ENCODE measurements at regions not wholly inside any gene's neighbourhood (a gene's known extent, or its start where the extent isn't known, plus 50 kb on each side); places are given as distances from the start of the nearest gene placed in this dataset.

DNA sequence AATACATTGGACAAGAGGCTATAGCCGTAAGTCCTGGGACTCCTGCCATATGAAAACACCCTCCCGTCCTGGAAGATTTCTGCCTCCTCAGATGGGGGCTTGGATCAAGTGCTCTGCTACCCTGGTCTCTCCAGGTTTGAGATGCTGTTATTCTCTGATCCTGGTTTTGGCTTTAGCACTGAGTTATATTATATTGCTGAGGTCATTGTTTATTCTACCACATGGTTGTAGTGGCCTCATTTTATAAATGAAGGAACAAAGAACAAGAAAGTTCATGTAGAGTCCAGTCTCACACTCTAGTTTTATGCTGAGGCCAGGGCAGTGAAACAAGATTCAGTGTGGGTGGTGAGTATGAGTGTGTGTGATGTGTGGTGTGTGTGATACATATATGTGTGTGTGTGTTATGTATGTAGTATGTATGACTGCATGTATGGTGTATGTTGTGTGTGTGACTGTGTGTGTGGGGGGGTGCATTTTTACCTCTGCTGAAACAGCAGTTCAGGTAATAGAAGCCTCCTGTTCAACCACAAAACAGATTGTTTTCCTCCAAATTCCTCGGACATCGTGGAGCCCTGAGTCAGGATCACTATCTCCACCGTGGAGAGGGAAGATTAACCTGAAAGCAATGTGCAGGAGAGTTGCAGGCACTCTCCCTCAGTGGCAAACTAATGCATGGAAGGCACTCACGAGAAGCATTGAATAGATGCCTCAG lies 80.7 kb downstream of the C7orf25 start:
- intact Hi-C loops (cut with DNase I), result no loop called here
- Histone ChIP-seq H3K4me3 (no peak overlapping the region), H3K36me3 (replicated peaks in 1 of 2; ENCODE audit: insufficient read depth in 1 of 2, low read depth in 2 of 2) (no peaks in the 10 kb centered on the region), H3K9me3 (no peaks in the 10 kb centered on the region), H3K27ac (no peak overlapping the region), H3K27me3 (no peaks in the 10 kb centered on the region), H3K4me1 (no peaks in the 10 kb centered on the region)
- no peak for ATAC-seq
- TF ChIP-seq POLR2A (IDR thresholded peaks at IDR 0.05), result no peak
- TF ChIP-seq, protein P1, sequence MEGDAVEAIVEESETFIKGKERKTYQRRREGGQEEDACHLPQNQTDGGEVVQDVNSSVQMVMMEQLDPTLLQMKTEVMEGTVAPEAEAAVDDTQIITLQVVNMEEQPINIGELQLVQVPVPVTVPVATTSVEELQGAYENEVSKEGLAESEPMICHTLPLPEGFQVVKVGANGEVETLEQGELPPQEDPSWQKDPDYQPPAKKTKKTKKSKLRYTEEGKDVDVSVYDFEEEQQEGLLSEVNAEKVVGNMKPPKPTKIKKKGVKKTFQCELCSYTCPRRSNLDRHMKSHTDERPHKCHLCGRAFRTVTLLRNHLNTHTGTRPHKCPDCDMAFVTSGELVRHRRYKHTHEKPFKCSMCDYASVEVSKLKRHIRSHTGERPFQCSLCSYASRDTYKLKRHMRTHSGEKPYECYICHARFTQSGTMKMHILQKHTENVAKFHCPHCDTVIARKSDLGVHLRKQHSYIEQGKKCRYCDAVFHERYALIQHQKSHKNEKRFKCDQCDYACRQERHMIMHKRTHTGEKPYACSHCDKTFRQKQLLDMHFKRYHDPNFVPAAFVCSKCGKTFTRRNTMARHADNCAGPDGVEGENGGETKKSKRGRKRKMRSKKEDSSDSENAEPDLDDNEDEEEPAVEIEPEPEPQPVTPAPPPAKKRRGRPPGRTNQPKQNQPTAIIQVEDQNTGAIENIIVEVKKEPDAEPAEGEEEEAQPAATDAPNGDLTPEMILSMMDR (IDR thresholded peaks at IDR 0.05), result no peak
- DNase-seq, result no peak
- 35% methylated on average over 6 of the region's 6 CpGs for WGBS, 2 donors

- TF ChIP-seq, protein P1 (IDR thresholded peaks at IDR 0.05), result no peak
- no peak for TF ChIP-seq POLR2A (IDR thresholded peaks at IDR 0.05)
- no peak for DNase-seq
- whole genome bisulfite sequencing, 2 donors, result 81 to 92% methylated on average over 1 of the region's 1 CpG
- H3K27ac ChIP-seq, result no peak overlapping the region
- H3K4me3 ChIP-seq, result no peak overlapping the region
- ATAC-seq, result no peak
- H3K27me3 ChIP-seq, result no peaks in the 10 kb centered on the region
- no peaks in the 10 kb centered on the region for H3K36me3 ChIP-seq (replicated peaks in 1 of 2; ENCODE audit: insufficient read depth in 1 of 2, low read depth in 2 of 2)
- H3K9me3 ChIP-seq, result no peaks in the 10 kb centered on the region
- intact Hi-C loops (cut with DNase I), result no loop called here
- no peaks in the 10 kb centered on the region for H3K4me1 ChIP-seq
These were observed 99.1 kb downstream of the C7orf25 start for GRCh38 chr7:42812779-42813178.

DNA sequence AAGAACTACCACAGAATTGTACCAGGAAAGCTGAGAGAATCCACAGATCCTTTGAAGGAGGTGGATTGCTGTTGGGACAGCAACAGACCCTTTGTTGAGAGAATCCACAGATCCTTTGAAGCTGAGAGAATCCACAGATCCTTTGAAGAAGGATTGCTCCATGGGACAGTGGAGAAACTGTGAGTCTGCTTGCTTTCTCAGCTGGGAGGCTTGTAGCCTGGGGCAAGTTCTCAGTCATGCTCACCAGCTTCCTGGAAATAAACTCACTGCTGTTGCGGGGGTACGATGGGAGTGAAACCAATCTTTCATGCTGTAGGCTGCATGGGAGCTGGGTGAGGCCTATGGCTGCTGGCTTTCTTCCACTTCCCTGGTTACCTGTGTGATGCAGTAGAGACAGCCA lies 106.3 kb downstream of the C7orf25 start:
- H3K4me3 ChIP-seq, result no peak overlapping the region
- ATAC-seq (no peak), DNase-seq (no peak)
- no peaks in the 10 kb centered on the region for H3K36me3 ChIP-seq (replicated peaks in 1 of 2; ENCODE audit: insufficient read depth in 1 of 2, low read depth in 2 of 2)
- H3K9me3 ChIP-seq, result peaks cover 0 to 5% (median 0%) of the 10 kb centered on the region in 3 donors
- no peaks in the 10 kb centered on the region for H3K4me1 ChIP-seq
- 79 to 100% methylated on average over 2 of the region's 2 CpGs for WGBS, 2 donors
- TF ChIP-seq, protein P1 (IDR thresholded peaks at IDR 0.05), result no peak
- TF ChIP-seq POLR2A (IDR thresholded peaks at IDR 0.05), result no peak
- no peaks in the 10 kb centered on the region for H3K27me3 ChIP-seq
- no peak overlapping the region for H3K27ac ChIP-seq
- intact Hi-C loops (cut with DNase I), result no loop called here

DNA sequence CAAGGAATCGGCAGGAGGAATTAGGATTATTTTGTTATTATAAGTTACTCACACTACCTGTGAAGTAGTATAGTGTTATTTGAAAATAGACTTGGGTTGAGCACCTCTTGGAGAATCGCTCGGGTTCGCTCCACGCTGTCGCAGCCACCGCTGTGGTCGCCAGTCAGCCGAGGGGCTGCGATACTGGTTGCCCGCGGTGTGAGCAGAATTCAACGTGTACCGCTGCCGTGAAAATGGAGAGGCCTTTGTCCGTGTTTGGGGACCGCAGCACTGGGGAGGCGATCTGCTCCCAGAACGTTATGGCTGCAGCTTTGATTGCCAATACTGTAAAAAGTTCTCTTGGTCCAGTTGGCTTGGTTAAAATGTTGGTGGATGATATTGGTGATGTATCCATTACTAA lies 117.2 kb downstream of the C7orf25 start:
- no peaks in the 10 kb centered on the region for H3K27me3 ChIP-seq
- WGBS, 2 donors, result 79 to 88% methylated on average over 19 of the region's 19 CpGs
- DNase-seq (no peak), ATAC-seq (no peak)
- no peak overlapping the region for H3K27ac ChIP-seq
- H3K9me3 ChIP-seq, result no peaks in the 10 kb centered on the region
- TF ChIP-seq, protein P1 (IDR thresholded peaks at IDR 0.05), result no peak
- TF ChIP-seq POLR2A (IDR thresholded peaks at IDR 0.05), result no peak
- no peak overlapping the region for H3K4me3 ChIP-seq
- H3K36me3 ChIP-seq (replicated peaks in 1 of 2; ENCODE audit: insufficient read depth in 1 of 2, low read depth in 2 of 2), result no peaks in the 10 kb centered on the region
- intact Hi-C loops (cut with DNase I), result no loop called here
- no peaks in the 10 kb centered on the region for H3K4me1 ChIP-seq

GRCh38 chr7:42792841-42793240 lies 119.0 kb downstream of the C7orf25 start:
- no peak for TF ChIP-seq POLR2A (IDR thresholded peaks at IDR 0.05)
- TF ChIP-seq, protein P1 (IDR thresholded peaks at IDR 0.05), result no peak
- intact Hi-C loops (cut with DNase I), result no loop called here
- Histone ChIP-seq H3K27ac (no peak overlapping the region), H3K4me1 (no peaks in the 10 kb centered on the region), H3K4me3 (no peak overlapping the region), H3K27me3 (no peaks in the 10 kb centered on the region), H3K36me3 (replicated peaks in 1 of 2; ENCODE audit: insufficient read depth in 1 of 2, low read depth in 2 of 2) (no peaks in the 10 kb centered on the region), H3K9me3 (no peaks in the 10 kb centered on the region)
- 54 to 71% methylated on average over 3 of the region's 3 CpGs for WGBS, 2 donors
- DNase-seq (no peak), ATAC-seq (no peak)

Data from body of pancreas (tissue), 4 donors.